AML-193 (cell line): ENCODE measurements at regions not wholly inside any gene's neighbourhood (a gene's known extent, or its start where the extent isn't known, plus 50 kb on each side); places are given as distances from the start of the nearest gene placed in this dataset.

Experiments used
- DNase-seq, 2 experiments: peaks; one replicate each; lab custom pipeline; 2025; lab: John Stamatoyannopoulos, UW

- DNase-seq: no peak
Observed at GRCh38 chr5:112625689-112626438, 111.8 kb upstream of the APC start.

- DNase-seq: no peak
Observed at GRCh38 chr5:112626715-112627114, 111.0 kb upstream of the APC start.

- DNase-seq: no peak
Observed at GRCh38 chr5:112628214-112628980, 109.3 kb upstream of the APC start.

- no peak for DNase-seq
Observed at GRCh38 chr5:112630246-112631009, 107.3 kb upstream of the APC start.

GRCh38 chr5:112634166-112634565 lies 103.5 kb upstream of the APC start:
- peak; percentile 24 to 50 for DNase-seq

GRCh38 chr5:112634796-112635195 lies 102.9 kb upstream of the APC start:
- DNase-seq: no peak

GRCh38 chr5:112635276-112635675 lies 102.4 kb upstream of the APC start:
- no peak for DNase-seq

- DNase-seq: no peak
Observed at GRCh38 chr5:112635771-112636731, 101.6 kb upstream of the APC start.

- DNase-seq: no peak
Observed at GRCh38 chr5:112636751-112637150, 100.9 kb upstream of the APC start.

GRCh38 chr5:112637343-112637742 lies 100.3 kb upstream of the APC start:
- DNase-seq: no peak

- no peak for DNase-seq
Observed at GRCh38 chr5:112640546-112640945, 97.1 kb upstream of the APC start.

- no peak for DNase-seq
Observed at GRCh38 chr5:112641515-112642110, 96.1 kb upstream of the APC start.

- no peak for DNase-seq
Observed at GRCh38 chr5:112642885-112643284, 94.8 kb upstream of the APC start.

GRCh38 chr5:112643339-112643971 lies 94.2 kb upstream of the APC start:
- DNase-seq: no peak

- DNase-seq: peak in 1 of 2 experiments; percentile 1
Observed at GRCh38 chr5:112646139-112646936, 91.3 kb upstream of the APC start.

- no peak for DNase-seq
Observed at GRCh38 chr5:112647428-112647827, 90.3 kb upstream of the APC start.

- no peak for DNase-seq
Observed at GRCh38 chr5:112648264-112648663, 89.4 kb upstream of the APC start.

- DNase-seq: no peak
Observed at GRCh38 chr5:112649882-112650281, 87.8 kb upstream of the APC start.

- DNase-seq: no peak
Observed at GRCh38 chr5:112653638-112654205, 84.0 kb upstream of the APC start.
